ENCODE measurements at regions not wholly inside any gene's neighbourhood (a gene's known extent, or its start where the extent isn't known, plus 50 kb on each side); places are given as distances from the start of the nearest gene placed in this dataset.

GRCh38 chr12:46430340-46430948, 57.9 kb upstream of the SLC38A2 start:
- DNase-seq (ENCODE audit: low spot score in 2 of 2) (no peak), ATAC-seq (replicated peaks; ENCODE audit: extremely low read depth, poor library complexity, severe bottlenecking) (no peak)
- no peaks in the 10 kb centered on the region for H3K4me1 Mint-ChIP-seq
- peaks cover 10% of the 10 kb centered on the region for H3K27me3 Mint-ChIP-seq
- H3K4me3 Mint-ChIP-seq, result no peak overlapping the region
- peak overlapping the region; percentile 22 for H3K27ac Mint-ChIP-seq (ENCODE audit: low read depth)
- no peaks in the 10 kb centered on the region for H3K9me3 Mint-ChIP-seq
- H3K36me3 Mint-ChIP-seq (ENCODE audit: insufficient read depth), result no peaks in the 10 kb centered on the region

All from central memory CD8-positive, alpha-beta T cell (primary cell).